Thyroid gland (tissue), 4 donors: ENCODE measurements at regions not wholly inside any gene's neighbourhood (a gene's known extent, or its start where the extent isn't known, plus 50 kb on each side); places are given as distances from the start of the nearest gene placed in this dataset.

ENCODE experiments used
- POLR2A ChIP-seq, 2 donors: fragments of 450-650 bp; IDR thresholded peaks; one replicate each; pipeline ENCODE4 v1.6.1; 2017; ENCODE audit warnings: antibody characterized with exemption in 2 of 2, mild to moderate bottlenecking in 2 of 2, moderate library complexity in 1 of 2
- TF ChIP-seq, protein P1 (sequence below), 6 experiments: fragments of 200-600 bp in 3 of 6; fragments of 450-650 bp in 3 of 6; sonication (generic) in 3 of 6; IDR thresholded peaks; one replicate each; pipeline ENCODE4 v1.5.1; 2016 to 2019; ENCODE audit warnings: antibody characterized with exemption in 6 of 6, mild to moderate bottlenecking in 2 of 6, inconsistent platforms in 1 of 6, moderate library complexity in 1 of 6

GRCh38 chr18:78891185-78891762 is 88.3 kb upstream of the SALL3 start:
- TF ChIP-seq, protein P1, sequence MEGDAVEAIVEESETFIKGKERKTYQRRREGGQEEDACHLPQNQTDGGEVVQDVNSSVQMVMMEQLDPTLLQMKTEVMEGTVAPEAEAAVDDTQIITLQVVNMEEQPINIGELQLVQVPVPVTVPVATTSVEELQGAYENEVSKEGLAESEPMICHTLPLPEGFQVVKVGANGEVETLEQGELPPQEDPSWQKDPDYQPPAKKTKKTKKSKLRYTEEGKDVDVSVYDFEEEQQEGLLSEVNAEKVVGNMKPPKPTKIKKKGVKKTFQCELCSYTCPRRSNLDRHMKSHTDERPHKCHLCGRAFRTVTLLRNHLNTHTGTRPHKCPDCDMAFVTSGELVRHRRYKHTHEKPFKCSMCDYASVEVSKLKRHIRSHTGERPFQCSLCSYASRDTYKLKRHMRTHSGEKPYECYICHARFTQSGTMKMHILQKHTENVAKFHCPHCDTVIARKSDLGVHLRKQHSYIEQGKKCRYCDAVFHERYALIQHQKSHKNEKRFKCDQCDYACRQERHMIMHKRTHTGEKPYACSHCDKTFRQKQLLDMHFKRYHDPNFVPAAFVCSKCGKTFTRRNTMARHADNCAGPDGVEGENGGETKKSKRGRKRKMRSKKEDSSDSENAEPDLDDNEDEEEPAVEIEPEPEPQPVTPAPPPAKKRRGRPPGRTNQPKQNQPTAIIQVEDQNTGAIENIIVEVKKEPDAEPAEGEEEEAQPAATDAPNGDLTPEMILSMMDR (IDR thresholded peaks at IDR 0.05): no peak
- no peak for TF ChIP-seq POLR2A (IDR thresholded peaks at IDR 0.05)
